ENCODE measurements at regions not wholly inside any gene's neighbourhood (a gene's known extent, or its start where the extent isn't known, plus 50 kb on each side); places are given as distances from the start of the nearest gene placed in this dataset.

DNA sequence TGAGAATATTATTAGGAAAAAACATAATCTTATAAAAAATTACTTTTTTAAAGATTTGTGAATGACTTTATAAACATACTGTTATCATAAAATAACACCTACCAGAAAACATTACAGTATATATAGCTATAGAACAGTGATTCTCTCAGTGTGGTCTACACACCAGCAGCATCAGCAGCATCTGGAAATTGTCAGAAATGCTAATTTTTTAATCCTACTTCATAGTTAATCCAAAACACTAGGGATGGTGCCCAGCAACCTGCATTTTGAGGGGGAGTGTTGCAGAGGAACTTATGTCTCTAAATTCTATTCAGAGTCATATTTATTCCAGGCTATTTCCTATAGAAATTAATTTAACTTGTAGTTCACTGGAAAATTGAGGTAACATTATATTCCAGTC lies 1107.8 kb downstream of the IGSF11 start:
- no peak for TF ChIP-seq FOS (IDR thresholded peaks at IDR 0.05; ENCODE audit: extremely low read depth, insufficient read length)
- TF ChIP-seq ZNF76 (CRISPR knock-in tag; IDR thresholded peaks at IDR 0.05; ENCODE audit: borderline replicate concordance), result no peak
- no peak for TF ChIP-seq POLR2AphosphoS5 (IDR thresholded peaks at IDR 0.05; ENCODE audit: control insufficient read depth, insufficient read depth, low read depth, low read length)
- TF ChIP-seq DMBX1 (CRISPR knock-in tag; IDR thresholded peaks at IDR 0.05; ENCODE audit: borderline replicate concordance), result no peak
- no peak for TF ChIP-seq CBX5 (IDR thresholded peaks at IDR 0.05; ENCODE audit: borderline replicate concordance, low read depth)

Data from K562 (cell line).